ENCODE measurements at regions not wholly inside any gene's neighbourhood (a gene's known extent, or its start where the extent isn't known, plus 50 kb on each side); places are given as distances from the start of the nearest gene placed in this dataset.

DNA sequence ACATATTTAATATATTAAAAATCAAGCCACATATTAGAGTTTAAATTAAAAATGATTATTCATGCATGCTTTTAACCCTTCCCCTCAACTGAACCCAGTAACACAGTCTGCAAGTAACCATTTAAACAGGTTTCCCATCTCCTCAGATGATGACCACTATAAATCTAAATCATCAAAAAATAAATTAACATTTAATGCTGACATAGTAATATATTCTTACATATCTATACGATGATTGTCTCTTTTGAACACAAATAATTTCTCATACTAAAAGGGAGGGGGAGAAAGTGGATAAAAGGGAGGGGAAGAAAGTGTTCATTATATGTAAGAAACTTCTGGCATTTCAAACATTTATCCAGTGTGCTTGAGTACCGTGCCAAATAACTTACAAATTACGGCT is 701.6 kb downstream of the MTRR start:
- TF ChIP-seq, protein P1, sequence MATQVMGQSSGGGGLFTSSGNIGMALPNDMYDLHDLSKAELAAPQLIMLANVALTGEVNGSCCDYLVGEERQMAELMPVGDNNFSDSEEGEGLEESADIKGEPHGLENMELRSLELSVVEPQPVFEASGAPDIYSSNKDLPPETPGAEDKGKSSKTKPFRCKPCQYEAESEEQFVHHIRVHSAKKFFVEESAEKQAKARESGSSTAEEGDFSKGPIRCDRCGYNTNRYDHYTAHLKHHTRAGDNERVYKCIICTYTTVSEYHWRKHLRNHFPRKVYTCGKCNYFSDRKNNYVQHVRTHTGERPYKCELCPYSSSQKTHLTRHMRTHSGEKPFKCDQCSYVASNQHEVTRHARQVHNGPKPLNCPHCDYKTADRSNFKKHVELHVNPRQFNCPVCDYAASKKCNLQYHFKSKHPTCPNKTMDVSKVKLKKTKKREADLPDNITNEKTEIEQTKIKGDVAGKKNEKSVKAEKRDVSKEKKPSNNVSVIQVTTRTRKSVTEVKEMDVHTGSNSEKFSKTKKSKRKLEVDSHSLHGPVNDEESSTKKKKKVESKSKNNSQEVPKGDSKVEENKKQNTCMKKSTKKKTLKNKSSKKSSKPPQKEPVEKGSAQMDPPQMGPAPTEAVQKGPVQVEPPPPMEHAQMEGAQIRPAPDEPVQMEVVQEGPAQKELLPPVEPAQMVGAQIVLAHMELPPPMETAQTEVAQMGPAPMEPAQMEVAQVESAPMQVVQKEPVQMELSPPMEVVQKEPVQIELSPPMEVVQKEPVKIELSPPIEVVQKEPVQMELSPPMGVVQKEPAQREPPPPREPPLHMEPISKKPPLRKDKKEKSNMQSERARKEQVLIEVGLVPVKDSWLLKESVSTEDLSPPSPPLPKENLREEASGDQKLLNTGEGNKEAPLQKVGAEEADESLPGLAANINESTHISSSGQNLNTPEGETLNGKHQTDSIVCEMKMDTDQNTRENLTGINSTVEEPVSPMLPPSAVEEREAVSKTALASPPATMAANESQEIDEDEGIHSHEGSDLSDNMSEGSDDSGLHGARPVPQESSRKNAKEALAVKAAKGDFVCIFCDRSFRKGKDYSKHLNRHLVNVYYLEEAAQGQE (IDR thresholded peaks at IDR 0.05; ENCODE audit: low read depth, low read length): no peak
- TF ChIP-seq ELF1 (IDR thresholded peaks at IDR 0.05) (no peak), TAF1 (IDR thresholded peaks at IDR 0.05; ENCODE audit: borderline replicate concordance, low read depth, low read length) (no peak)

Measured in SK-N-SH (cell line).